PC-3 (cell line): ENCODE measurements at regions not wholly inside any gene's neighbourhood (a gene's known extent, or its start where the extent isn't known, plus 50 kb on each side); places are given as distances from the start of the nearest gene placed in this dataset.
A peak's percentile ranks its signal among the peaks of the same experiment; 100 is the strongest.

Experiments used
- ATAC-seq: fragments of 200-7000 bp; cut with Tn5 transposase; 2 replicates; pipeline ENCODE4 v1.9.1; 2020; ENCODE audit warnings: mild to moderate bottlenecking, moderate library complexity
- BruUV-seq: library from RNA; stranded (reverse); fragments of 400-500 nt; replicated peaks from 2 replicates; lab custom pipeline; 2021; lab: Mats Ljungman, UMichigan
- CTCF ChIA-PET: fragments of 300-600 bp; sonication (Branson Sonifier 250); formaldehyde crosslinking; loops from one replicate; lab custom pipeline; 2022; ENCODE audit warnings: antibody characterized with exemption; lab: Charles Lee
- POLR2A ChIA-PET: fragments of 300-600 bp; sonication (Branson Sonifier 250); formaldehyde crosslinking; loops from one replicate; lab custom pipeline; 2022; ENCODE audit warnings: antibody characterized with exemption; ENCODE audit not compliant: unreplicated experiment; lab: Charles Lee
- DNase-seq: peaks from one replicate; pipeline ENCODE4 v3.0.0-alpha.2; 2015
- H2AFZ ChIP-seq: fragments of 300-600 bp; sonication (generic); 2 replicates; pipeline ENCODE4 v1.6.0; 2016; ENCODE audit warnings: antibody characterized with exemption, low read length
- H3F3A ChIP-seq: fragments of 300-600 bp; sonication (generic); one replicate; pipeline ENCODE4 v1.6.0; 2017; ENCODE audit warnings: antibody characterized with exemption, low read length, control low read depth, mild to moderate bottlenecking; ENCODE audit not compliant: unreplicated experiment
- H3K27ac ChIP-seq: fragments of 300-600 bp; sonication (generic); 2 replicates; pipeline ENCODE4 v1.5.1; 2016; ENCODE audit warnings: mild to moderate bottlenecking, low read length
- H3K27me3 ChIP-seq: fragments of 300-600 bp; sonication (generic); 2 replicates; pipeline ENCODE4 v1.6.1; 2016; ENCODE audit warnings: low read length, mixed read lengths
- H3K36me3 ChIP-seq: fragments of 300-600 bp; sonication (generic); 2 replicates; pipeline ENCODE4 v1.6.1; 2016; ENCODE audit warnings: low read depth, mixed run types, low read length, mixed read lengths
- H3K4me1 ChIP-seq: fragments of 300-600 bp; sonication (generic); 2 replicates; pipeline ENCODE4 v1.5.1; 2016; ENCODE audit warnings: low read length; ENCODE audit not compliant: insufficient read depth
- H3K4me2 ChIP-seq: fragments of 300-600 bp; sonication (generic); 2 replicates; pipeline ENCODE4 v1.6.0; 2016; ENCODE audit warnings: low read length
- H3K4me3 ChIP-seq: fragments of 300-600 bp; sonication (generic); 2 replicates; pipeline ENCODE4 v1.5.1; 2016; ENCODE audit warnings: mild to moderate bottlenecking, low read length, mixed read lengths
- H3K79me2 ChIP-seq: fragments of 300-600 bp; sonication (generic); 2 replicates; pipeline ENCODE4 v1.6.1; 2017; ENCODE audit warnings: low read length, mixed read lengths
- H3K9ac ChIP-seq: fragments of 300-600 bp; sonication (generic); 2 replicates; pipeline ENCODE4 v1.6.0; 2016; ENCODE audit warnings: mild to moderate bottlenecking, low read length
- H3K9me2 ChIP-seq: fragments of 300-600 bp; sonication (generic); replicated peaks from 2 replicates; pipeline ENCODE4 v1.6.1; 2016; ENCODE audit warnings: mixed run types, low read length, mixed read lengths
- H3K9me3 ChIP-seq: fragments of 300-600 bp; sonication (generic); 2 replicates; pipeline ENCODE4 v1.6.1; 2016; ENCODE audit warnings: low read length, mixed read lengths
- H4K20me1 ChIP-seq: fragments of 300-600 bp; sonication (generic); 2 replicates; pipeline ENCODE4 v1.6.1; 2016; ENCODE audit warnings: low read length, mixed read lengths
- EZH2 ChIP-seq: fragments of 300-600 bp; sonication (generic); IDR thresholded peaks from one replicate; pipeline ENCODE4 v1.6.1; 2017; ENCODE audit warnings: antibody characterized with exemption, mild to moderate bottlenecking, low read length; ENCODE audit not compliant: unreplicated experiment
- EZH2phosphoT487 ChIP-seq: fragments of 300-600 bp; sonication (generic); IDR thresholded peaks from 2 replicates; pipeline ENCODE4 v1.6.1; 2018; ENCODE audit warnings: mild to moderate bottlenecking, antibody characterized with exemption, low read length, borderline replicate concordance
- intact Hi-C: fragments of 100-400 bp; cut with micrococcal nuclease; formaldehyde crosslinking; loops from 2 replicates; pipeline ENCODE4 v1.9.0; 2023
- TF ChIP-seq, protein P1 (sequence below): fragments of 300-600 bp; sonication (generic); conservative IDR thresholded peaks from 2 replicates; pipeline ENCODE4 v1.5.1; 2017; ENCODE audit warnings: antibody characterized with exemption, low read depth, mild to moderate bottlenecking, low read length

DNA sequence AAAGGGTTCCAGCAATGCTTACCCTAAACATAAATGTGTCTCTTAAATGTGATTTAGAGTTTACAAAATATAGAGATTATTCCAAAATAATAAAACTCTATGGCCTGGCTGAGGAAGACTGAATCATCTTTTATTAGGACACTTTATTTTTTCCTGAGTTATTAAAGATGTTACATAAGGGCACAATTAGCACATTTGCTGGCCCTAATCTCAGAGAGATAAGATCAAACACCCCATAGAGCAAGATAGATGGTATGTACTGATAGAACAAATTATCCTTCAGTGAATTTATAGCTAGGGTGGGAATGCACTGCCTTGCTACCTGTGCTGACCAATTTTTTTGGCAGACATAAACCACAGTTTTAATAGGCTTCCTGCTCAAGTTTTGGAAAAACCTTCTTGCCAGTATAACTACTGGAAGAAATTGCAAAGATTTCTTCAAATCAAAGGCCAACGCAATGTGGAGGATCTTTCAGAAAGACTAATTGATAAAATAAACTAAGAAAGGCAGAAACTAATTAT is 367.1 kb upstream of the MPDZ start:
- Histone ChIP-seq H3K9me2 (no peaks in the 10 kb centered on the region), H3K9me3 (no peaks in the 10 kb centered on the region), H3F3A (no peaks in the 10 kb centered on the region), H3K27me3 (no peaks in the 10 kb centered on the region), H3K4me1 (0 out of 2 replicates have a peak, but pooled peaks cover 5% of the 10 kb centered on the region), H3K36me3 (no peaks in the 10 kb centered on the region), H3K79me2 (no peaks in the 10 kb centered on the region), H3K9ac (no peak overlapping the region), H2AFZ (no peak overlapping the region), H3K27ac (no peak overlapping the region), H4K20me1 (no peaks in the 10 kb centered on the region), H3K4me2 (no peak overlapping the region), H3K4me3 (no peak overlapping the region)
- ChIA-PET POLR2A (no interaction called here), CTCF (interaction anchor here (0.6 kb wide), 1 partner anchor 381 kb away, joined by 7 read pairs; no protein-coding TSS in a partner anchor)
- ATAC-seq (peak; percentile 59), DNase-seq (peak; percentile 41)
- no TSS peak for BruUV-seq
- TF ChIP-seq, protein P1, sequence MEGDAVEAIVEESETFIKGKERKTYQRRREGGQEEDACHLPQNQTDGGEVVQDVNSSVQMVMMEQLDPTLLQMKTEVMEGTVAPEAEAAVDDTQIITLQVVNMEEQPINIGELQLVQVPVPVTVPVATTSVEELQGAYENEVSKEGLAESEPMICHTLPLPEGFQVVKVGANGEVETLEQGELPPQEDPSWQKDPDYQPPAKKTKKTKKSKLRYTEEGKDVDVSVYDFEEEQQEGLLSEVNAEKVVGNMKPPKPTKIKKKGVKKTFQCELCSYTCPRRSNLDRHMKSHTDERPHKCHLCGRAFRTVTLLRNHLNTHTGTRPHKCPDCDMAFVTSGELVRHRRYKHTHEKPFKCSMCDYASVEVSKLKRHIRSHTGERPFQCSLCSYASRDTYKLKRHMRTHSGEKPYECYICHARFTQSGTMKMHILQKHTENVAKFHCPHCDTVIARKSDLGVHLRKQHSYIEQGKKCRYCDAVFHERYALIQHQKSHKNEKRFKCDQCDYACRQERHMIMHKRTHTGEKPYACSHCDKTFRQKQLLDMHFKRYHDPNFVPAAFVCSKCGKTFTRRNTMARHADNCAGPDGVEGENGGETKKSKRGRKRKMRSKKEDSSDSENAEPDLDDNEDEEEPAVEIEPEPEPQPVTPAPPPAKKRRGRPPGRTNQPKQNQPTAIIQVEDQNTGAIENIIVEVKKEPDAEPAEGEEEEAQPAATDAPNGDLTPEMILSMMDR, result no peak
- intact Hi-C loops, result no loop called here

DNA sequence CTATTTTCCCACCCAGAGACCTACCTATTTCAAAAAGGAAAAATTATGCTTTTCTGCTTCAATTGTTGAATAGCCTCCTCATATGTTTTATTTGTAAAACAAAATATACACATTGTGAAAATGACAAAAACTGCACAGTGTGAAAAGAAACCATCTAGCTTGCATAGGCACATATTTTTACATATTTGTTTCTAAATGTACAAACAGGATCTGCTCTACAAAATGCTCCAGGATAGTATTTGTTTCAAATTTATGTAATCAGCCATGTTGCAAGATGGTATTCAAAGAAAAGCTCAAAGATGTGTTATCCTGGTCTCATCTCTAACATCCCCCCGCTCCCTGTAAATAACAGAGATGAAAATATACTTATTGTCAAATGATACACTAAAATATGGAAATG is 366.1 kb upstream of the MPDZ start:
- H3K36me3 ChIP-seq, result no peaks in the 10 kb centered on the region
- intact Hi-C loops, result no loop called here
- TF ChIP-seq, protein P1, result no peak
- TF ChIP-seq EZH2phosphoT487 (no peak), EZH2 (no peak)
- no peaks in the 10 kb centered on the region for H3K79me2 ChIP-seq
- H3K27me3 ChIP-seq, result no peaks in the 10 kb centered on the region
- ChIA-PET POLR2A (no interaction called here), CTCF (no interaction called here)
- no peaks in the 10 kb centered on the region for H3F3A ChIP-seq
- ATAC-seq (no peak), DNase-seq (no peak)
- BruUV-seq, result no TSS peak
- no peaks in the 10 kb centered on the region for H3K9me3 ChIP-seq
- no peaks in the 10 kb centered on the region for H4K20me1 ChIP-seq
- H3K27ac ChIP-seq, result no peak overlapping the region
- no peak overlapping the region for H3K9ac ChIP-seq
- no peak overlapping the region for H3K4me3 ChIP-seq
- no peak overlapping the region for H2AFZ ChIP-seq
- H3K4me2 ChIP-seq, result no peak overlapping the region
- H3K9me2 ChIP-seq, result no peaks in the 10 kb centered on the region
- H3K4me1 ChIP-seq, result 0 out of 2 replicates have a peak, but pooled peaks cover 5% of the 10 kb centered on the region

- H3K79me2 ChIP-seq, result no peaks in the 10 kb centered on the region
- no peak overlapping the region for H3K9ac ChIP-seq
- H3K36me3 ChIP-seq, result no peaks in the 10 kb centered on the region
- H3K9me3 ChIP-seq, result no peaks in the 10 kb centered on the region
- H4K20me1 ChIP-seq, result no peaks in the 10 kb centered on the region
- H2AFZ ChIP-seq, result no peak overlapping the region
- no peak overlapping the region for H3K4me3 ChIP-seq
- H3K27me3 ChIP-seq, result no peaks in the 10 kb centered on the region
- CTCF ChIA-PET, result no interaction called here
- intact Hi-C loops, result no loop called here
- no TSS peak for BruUV-seq
- no peaks in the 10 kb centered on the region for H3F3A ChIP-seq
- POLR2A ChIA-PET, result no interaction called here
- ATAC-seq, result no peak
- TF ChIP-seq EZH2phosphoT487 (no peak), EZH2 (no peak)
- TF ChIP-seq, protein P1, result no peak
- DNase-seq, result no peak
- H3K27ac ChIP-seq, result no peak overlapping the region
- H3K4me2 ChIP-seq, result no peak overlapping the region
- 0 out of 2 replicates have a peak, but pooled peaks cover 5% of the 10 kb centered on the region for H3K4me1 ChIP-seq
- no peaks in the 10 kb centered on the region for H3K9me2 ChIP-seq
These were observed 365.2 kb upstream of the MPDZ start for GRCh38 chr9:13644675-13645074.
